PFSK-1 (cell line): ENCODE measurements at regions not wholly inside any gene's neighbourhood (a gene's known extent, or its start where the extent isn't known, plus 50 kb on each side); places are given as distances from the start of the nearest gene placed in this dataset.

Experiments used
- FOXP2 ChIP-seq: optimal IDR thresholded peaks from 2 replicates; pipeline ENCODE3; 2011; ENCODE audit warnings: borderline replicate concordance, control low read depth, inconsistent platforms; ENCODE audit not compliant: insufficient read depth; ENCODE audit errors: extremely low read length, extremely low read depth
- POLR2AphosphoS5 ChIP-seq: IDR thresholded peaks from 2 replicates; pipeline ENCODE4 v1.6.1; 2012; ENCODE audit warnings: low read depth, mild to moderate bottlenecking, control low read depth, low read length, moderate library complexity
- REST ChIP-seq, 2 experiments: IDR thresholded peaks; 2 replicates each; pipeline versions ENCODE4 v1.6.1 to v1.8.0; 2011 to 2012; ENCODE audit warnings: low read depth in 2 of 2, low read length in 2 of 2, control low read depth in 1 of 2, inconsistent platforms in 1 of 2, mild to moderate bottlenecking in 1 of 2, moderate library complexity in 1 of 2; ENCODE audit not compliant: insufficient read depth in 1 of 2
- TAF1 ChIP-seq: IDR thresholded peaks from 2 replicates; pipeline ENCODE4 v1.6.1; 2012; ENCODE audit warnings: low read length, control low read depth, borderline replicate concordance; ENCODE audit not compliant: insufficient read depth

GRCh38 chr12:42666671-42667243 lies 77.2 kb upstream of the PRICKLE1 start:
- TF ChIP-seq POLR2AphosphoS5 (no peak), REST (IDR thresholded peaks at IDR 0.05; ENCODE audit: insufficient read depth in 1 of 2, low read depth in 2 of 2, low read length in 2 of 2) (no peak), TAF1 (no peak), FOXP2 (no peak)
